Ovary (tissue), 7 donors: ENCODE measurements at regions not wholly inside any gene's neighbourhood (a gene's known extent, or its start where the extent isn't known, plus 50 kb on each side); places are given as distances from the start of the nearest gene placed in this dataset.
"Not testable (repeated sequence)": the region's sequence is repeated elsewhere in the genome, so short reads cannot be mapped to it uniquely, and the experiment has no call there.

Experiments
- DNase-seq, 5 donors: peaks; one replicate each; pipeline ENCODE4 v3.0.0-alpha.2; 2019 to 2020
- H3K27ac ChIP-seq, 2 donors: fragments of 200-600 bp; one replicate each; pipeline versions ENCODE4 v1.5.1 to v1.8.0; 2019 to 2022
- H3K27me3 ChIP-seq: fragments of 200-600 bp; one replicate; pipeline ENCODE4 v1.8.0; 2022
- H3K36me3 ChIP-seq: fragments of 200-600 bp; sonication (generic); one replicate; pipeline ENCODE4 v1.5.1; 2019
- H3K4me1 ChIP-seq: one replicate; pipeline ENCODE4 v1.8.1; 2013; ENCODE audit warnings: mild to moderate bottlenecking, moderate library complexity; ENCODE audit not compliant: insufficient read depth
- H3K4me3 ChIP-seq: fragments of 200-600 bp; sonication (generic); one replicate; pipeline ENCODE4 v1.5.1; 2017
- H3K9me3 ChIP-seq, 2 donors: fragments of 200-600 bp in 1 of 2; sonication (generic) in 1 of 2; one replicate each; pipeline versions ENCODE4 v1.5.1 to v1.8.1; 2013 to 2019; ENCODE audit warnings: mild to moderate bottlenecking in 1 of 2, moderate library complexity in 1 of 2
- CTCF ChIP-seq, 3 donors: fragments of 450-650 bp in 2 of 3; fragments of 200-600 bp in 1 of 3; IDR thresholded peaks; one replicate each; pipeline versions ENCODE4 v1.5.1 to v1.8.0; 2016 to 2022; ENCODE audit warnings: antibody characterized with exemption in 3 of 3, mild to moderate bottlenecking in 1 of 3
- EP300 ChIP-seq: sonication (generic); formaldehyde crosslinking; IDR thresholded peaks from one replicate; pipeline ENCODE4 v1.6.1; 2017; ENCODE audit warnings: antibody characterized with exemption
- POLR2A ChIP-seq: fragments of 450-650 bp; IDR thresholded peaks from one replicate; pipeline ENCODE4 v1.6.1; 2017; ENCODE audit warnings: antibody characterized with exemption, mild to moderate bottlenecking, moderate library complexity
- WGBS, 3 donors: extraction: QIAGEN DNeasy Blood & Tissue Kit in 1 of 3; methylation state at CpG; one replicate each; pipeline versions ENCODE4 v1.1.5 to v1.1.7; 2013 to 2017; 5-methylcytosine and 5-hydroxymethylcytosine counted together
- intact Hi-C, 4 donors: fragments of 100-400 bp; cut with DNase I; formaldehyde crosslinking; loops; one replicate each; pipeline versions ENCODE4 v1.11.0 to v1.15.1; 2022 to 2023
- donor health status: DM: no; HTN: no; CAD: no; lungs with moderate emphysema.
- donor health status: DM: no; HTN: no; CAD: no.
- donor health status: Bipolar disorder and iron deficiency.
- donor health status: DM: no; HTN: no; CAD: no.
- donor health status: DM: yes; HTN: yes; CAD: no.

- intact Hi-C loops: no loop called here
- no peak for TF ChIP-seq EP300
- TF ChIP-seq CTCF (IDR thresholded peaks at IDR 0.05): no peak
- TF ChIP-seq POLR2A: no peak
- no peak for DNase-seq
- no peaks in the 10 kb centered on the region for H3K36me3 ChIP-seq
- no peaks in the 10 kb centered on the region for H3K9me3 ChIP-seq
- WGBS, 3 donors: 64 to 72% (median 69%) methylated on average over 19 of the region's 19 CpGs
- no peak overlapping the region for H3K4me3 ChIP-seq
- no peaks in the 10 kb centered on the region for H3K4me1 ChIP-seq
- no peaks in the 10 kb centered on the region for H3K27me3 ChIP-seq
- no peak overlapping the region for H3K27ac ChIP-seq
Measured at GRCh38 chrX:905848-906566, 275.4 kb downstream of the SHOX start.

GRCh38 chrX:903116-903515 is 272.5 kb downstream of the SHOX start:
- no peaks in the 10 kb centered on the region for H3K36me3 ChIP-seq
- DNase-seq: no peak
- intact Hi-C loops: no loop called here
- H3K9me3 ChIP-seq: no peaks in the 10 kb centered on the region
- 89 to 91% (median 89%) methylated on average over 15 of the region's 15 CpGs for WGBS, 3 donors
- H3K4me3 ChIP-seq: no peak overlapping the region
- TF ChIP-seq EP300 (no peak), POLR2A (no peak), CTCF (IDR thresholded peaks at IDR 0.05) (no peak)
- H3K27me3 ChIP-seq: no peaks in the 10 kb centered on the region
- H3K27ac ChIP-seq: no peak overlapping the region
- no peaks in the 10 kb centered on the region for H3K4me1 ChIP-seq

GRCh38 chrX:896256-896655 is 265.7 kb downstream of the SHOX start:
- no peak for DNase-seq
- intact Hi-C loops: no loop called here
- 74 to 93% (median 79%) methylated on average over 3 of the region's 3 CpGs for WGBS, 3 donors

GRCh38 chrX:889966-890651 is 259.5 kb downstream of the SHOX start:
- intact Hi-C loops: no loop called here
- no peaks in the 10 kb centered on the region for H3K27me3 ChIP-seq
- DNase-seq: no peak
- TF ChIP-seq EP300 (no peak), POLR2A (no peak), CTCF (IDR thresholded peaks at IDR 0.05) (no peak)
- H3K9me3 ChIP-seq: peaks cover 0 to 3% of the 10 kb centered on the region in 2 donors
- no peaks in the 10 kb centered on the region for H3K36me3 ChIP-seq
- no peaks in the 10 kb centered on the region for H3K4me1 ChIP-seq
- no peak overlapping the region for H3K4me3 ChIP-seq
- WGBS, 3 donors: 81 to 93% (median 83%) methylated on average over 5 of the region's 5 CpGs
- H3K27ac ChIP-seq: no peak overlapping the region

More at GRCh38 chrX:896256-896655, 265.7 kb downstream of the SHOX start:
- Histone ChIP-seq H3K36me3 (no peaks in the 10 kb centered on the region), H3K4me3 (no peak overlapping the region), H3K9me3 (peaks cover 0 to 3% of the 10 kb centered on the region in 2 donors), H3K4me1 (no peaks in the 10 kb centered on the region), H3K27ac (no peak overlapping the region), H3K27me3 (no peaks in the 10 kb centered on the region)
- TF ChIP-seq EP300 (no peak), CTCF (IDR thresholded peaks at IDR 0.05) (no peak), POLR2A (no peak)

- 88 to 92% (median 89%) methylated on average over 13 of the region's 13 CpGs for WGBS, 3 donors
Measured at GRCh38 chrX:887724-888123, 257.1 kb downstream of the SHOX start.

More at GRCh38 chrX:887724-888123, 257.1 kb downstream of the SHOX start:
- intact Hi-C loops, H3K9me3 ChIP-seq, DNase-seq, H3K4me1 ChIP-seq, H3K36me3 ChIP-seq, H3K27me3 ChIP-seq, H3K4me3 ChIP-seq, H3K27ac ChIP-seq: not testable (repeated sequence)
